ENCODE measurements at regions not wholly inside any gene's neighbourhood (a gene's known extent, or its start where the extent isn't known, plus 50 kb on each side); places are given as distances from the start of the nearest gene placed in this dataset.
"Not testable (repeated sequence)": the region's sequence is repeated elsewhere in the genome, so short reads cannot be mapped to it uniquely, and the experiment has no call there.

- DNase-seq: no peak
Observed at GRCh38 chr1:54474310-54475251, 68.4 kb upstream of the SSBP3 start.

GRCh38 chr1:54471588-54471987, 65.4 kb upstream of the SSBP3 start:
- DNase-seq: no peak

GRCh38 chr1:54469444-54469843, 63.2 kb upstream of the SSBP3 start:
- DNase-seq: not testable (repeated sequence)

DNA sequence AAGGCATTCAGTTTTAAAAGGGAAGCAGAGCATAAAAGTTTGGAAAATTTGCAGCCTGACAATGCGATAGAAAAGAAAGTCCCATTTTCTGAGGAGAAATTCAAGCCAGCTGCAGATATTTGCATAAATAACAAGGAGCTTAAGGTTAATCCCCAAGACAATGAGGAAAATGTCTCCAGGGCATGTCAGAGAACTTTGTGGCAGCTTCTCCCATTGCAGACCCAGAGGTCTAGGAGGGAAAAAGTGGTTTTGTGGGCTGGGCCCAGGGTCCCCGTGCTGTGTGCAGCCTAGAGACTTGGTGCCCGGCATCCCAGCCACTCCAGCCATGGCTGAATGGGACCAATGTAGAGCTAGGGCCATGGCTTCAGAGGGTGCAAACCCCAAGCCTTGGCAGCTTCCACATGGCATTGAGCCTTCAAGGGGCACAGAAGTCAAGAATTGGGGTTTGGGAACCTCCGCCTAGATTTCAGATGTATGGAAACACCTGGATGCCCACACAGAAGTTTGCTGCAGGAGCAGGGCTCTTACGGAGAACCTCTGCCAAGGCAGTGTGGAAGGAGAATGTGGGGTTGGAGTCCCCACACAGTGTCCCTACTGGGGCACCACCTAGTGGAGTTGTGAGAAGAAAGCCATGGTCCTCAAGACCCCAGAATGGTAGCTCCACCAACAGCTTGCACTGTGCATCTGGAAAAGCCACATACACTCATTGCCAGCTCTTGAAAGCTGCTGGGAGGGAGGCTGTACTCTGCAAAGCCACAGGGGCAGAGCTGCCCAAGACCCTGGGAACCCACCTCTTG, 62.3 kb upstream of the SSBP3 start:
- not testable (repeated sequence) for DNase-seq

DNA sequence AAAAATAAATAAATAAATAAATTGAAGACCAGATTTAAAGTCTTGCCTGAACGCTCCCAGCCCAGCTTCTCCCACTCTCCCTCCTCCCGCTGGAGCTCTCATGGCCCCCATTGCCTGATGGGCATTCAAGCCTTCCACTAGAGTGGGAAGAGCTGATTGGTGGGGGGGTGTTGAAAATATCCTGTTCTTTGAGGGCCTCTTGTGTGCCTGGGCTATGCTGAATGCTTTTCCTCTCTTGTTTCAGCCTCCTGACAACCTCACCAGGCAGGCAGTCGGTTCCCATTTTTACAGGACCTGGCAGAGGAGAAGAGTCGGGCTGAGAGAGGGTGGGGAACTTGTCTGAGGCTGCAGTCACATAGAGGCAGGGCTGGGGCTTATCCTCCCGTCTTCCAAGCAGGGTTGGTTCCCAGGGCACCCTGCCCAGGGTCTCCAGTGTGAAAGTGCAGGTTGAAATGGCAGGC, 59.2 kb upstream of the SSBP3 start:
- peak in 1 of 2 donors; percentile 36 for DNase-seq

DNA sequence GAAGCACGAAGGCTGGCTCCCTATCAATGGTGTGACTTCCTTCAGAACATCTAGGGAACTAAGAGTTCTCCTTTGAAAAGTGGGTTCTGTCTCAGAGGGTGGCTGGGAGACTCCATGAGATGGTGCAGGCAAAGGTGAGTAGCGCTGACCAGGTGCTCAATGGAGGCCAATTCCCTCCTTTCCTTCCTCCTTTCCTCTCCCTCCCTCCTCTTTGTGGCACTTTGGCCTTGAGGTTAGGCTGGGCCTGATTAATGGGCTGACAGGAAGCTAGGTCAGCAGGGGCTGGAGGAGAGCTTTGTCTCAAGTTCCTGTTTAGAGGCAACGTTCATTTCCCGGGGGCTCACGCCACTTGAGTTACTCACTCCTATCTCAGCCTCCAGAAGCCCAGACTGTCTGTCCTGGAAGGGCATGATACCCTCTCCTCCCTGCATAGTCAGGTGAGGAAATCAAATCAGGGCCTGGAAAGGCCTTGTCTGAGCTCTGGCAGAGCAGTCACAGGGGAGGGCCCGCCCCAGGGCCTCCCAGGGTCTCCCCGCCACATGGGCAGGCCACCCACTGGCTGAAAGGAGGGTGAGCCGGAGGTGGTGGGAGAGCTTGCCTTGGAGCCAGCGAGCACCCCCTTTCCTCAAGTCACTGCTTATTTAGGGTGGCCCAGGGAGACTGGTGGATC, 58.4 kb upstream of the SSBP3 start:
- peak; percentile 82 to 89 for DNase-seq

DNA sequence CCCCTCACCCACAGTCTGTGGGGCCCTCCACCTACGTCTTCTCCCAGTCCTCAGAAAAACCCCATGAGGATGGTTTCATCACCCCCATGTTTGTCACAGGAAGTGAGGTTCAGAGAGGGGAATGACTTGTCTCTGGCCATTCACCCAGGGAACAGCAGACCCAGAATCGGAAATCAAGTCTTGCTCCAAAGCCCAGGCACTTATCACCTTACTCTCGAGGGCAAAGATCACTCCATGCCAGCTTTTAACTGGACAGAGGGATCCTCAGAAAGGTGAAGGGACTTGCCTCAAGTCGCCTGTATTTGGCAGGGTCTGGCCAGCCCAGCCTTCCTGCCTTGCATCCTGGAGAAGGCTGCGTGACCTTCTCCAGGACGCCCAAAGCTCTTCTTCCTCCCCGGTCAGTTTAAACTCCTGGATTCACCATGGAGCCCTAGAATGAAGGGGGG, 57.9 kb upstream of the SSBP3 start:
- DNase-seq: peak; percentile 73 to 84

GRCh38 chr1:54463259-54464030, 57.3 kb upstream of the SSBP3 start:
- no peak for DNase-seq

GRCh38 chr1:54462597-54463258, 56.5 kb upstream of the SSBP3 start:
- no peak for DNase-seq

- DNase-seq: no peak
Observed at GRCh38 chr1:54461731-54462596, 55.8 kb upstream of the SSBP3 start.

- no peak for DNase-seq
Observed at GRCh38 chr1:54460861-54461387, 54.7 kb upstream of the SSBP3 start.

- DNase-seq: no peak
Observed at GRCh38 chr1:54460351-54460750, 54.2 kb upstream of the SSBP3 start.

DNA sequence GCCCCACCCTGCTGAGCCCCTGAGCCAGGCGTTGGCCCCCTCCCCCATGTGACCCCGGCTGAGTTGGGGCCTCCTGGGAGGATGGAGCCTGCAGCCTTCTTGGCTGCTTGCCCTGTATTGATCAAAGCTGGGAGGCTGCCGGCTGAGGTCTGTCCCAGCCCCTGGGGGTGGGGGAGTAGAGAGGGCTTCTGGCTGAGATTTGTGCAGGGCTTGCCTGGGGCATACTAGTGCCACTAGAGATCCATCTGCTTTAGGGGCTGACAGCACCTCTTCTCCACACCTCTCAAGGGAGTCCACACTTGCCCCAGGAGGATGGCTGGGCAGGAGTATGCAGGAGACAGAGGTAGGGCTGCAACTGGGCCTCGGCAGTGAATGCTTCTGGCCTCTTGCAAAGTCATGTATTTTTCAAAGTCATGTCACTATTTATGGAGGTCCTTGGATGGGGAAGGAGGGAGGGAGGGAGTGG, 53.6 kb upstream of the SSBP3 start:
- no peak for DNase-seq

GRCh38 chr1:54459140-54459539, 52.9 kb upstream of the SSBP3 start:
- no peak for DNase-seq

- DNase-seq: no peak
Observed at GRCh38 chr1:54456921-54457529, 50.8 kb upstream of the SSBP3 start.

DNA sequence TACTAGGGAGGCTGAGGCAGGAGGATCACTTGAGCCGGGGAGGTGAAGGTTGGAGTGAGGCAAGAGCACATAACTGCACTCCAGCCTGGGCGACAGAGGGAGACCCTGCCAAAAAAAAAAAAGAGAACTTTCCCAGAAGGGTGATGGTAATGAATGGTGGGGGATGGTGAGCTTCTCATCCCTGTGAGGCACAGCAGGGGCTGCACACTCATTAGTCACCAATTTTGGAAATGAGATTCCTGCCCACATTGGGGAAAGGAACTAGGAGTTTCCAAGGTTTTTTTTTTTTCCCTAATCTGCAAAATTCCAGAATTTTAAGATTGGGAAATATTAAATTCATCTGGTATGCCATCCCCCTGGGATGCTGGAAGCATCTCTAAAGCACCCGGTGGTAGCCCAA, 50.2 kb upstream of the SSBP3 start:
- DNase-seq: no peak

Data from inflammatory macrophage (primary cell).